ENCODE measurements at regions not wholly inside any gene's neighbourhood (a gene's known extent, or its start where the extent isn't known, plus 50 kb on each side); places are given as distances from the start of the nearest gene placed in this dataset.

DNA sequence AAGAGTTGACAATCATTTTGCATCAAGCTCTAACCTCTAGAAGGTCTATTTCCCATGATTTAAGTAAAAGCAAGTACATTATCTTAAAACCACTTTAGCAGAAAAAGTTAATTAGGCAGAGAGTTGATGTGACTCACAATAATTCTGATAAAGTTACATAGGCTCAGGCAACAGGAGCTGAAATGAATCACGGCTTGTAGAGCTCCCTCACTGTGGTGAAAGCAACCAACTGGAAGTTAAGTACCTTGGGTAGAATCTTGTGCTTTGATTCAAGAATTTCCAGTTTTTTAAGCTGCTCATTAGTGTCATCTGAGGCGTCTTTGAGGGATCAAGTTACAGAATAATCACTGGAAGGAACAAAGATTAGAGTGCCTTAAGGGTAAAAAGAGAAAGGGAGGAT, 68.9 kb upstream of the NFE2L3 start:
- TF ChIP-seq, protein P1, sequence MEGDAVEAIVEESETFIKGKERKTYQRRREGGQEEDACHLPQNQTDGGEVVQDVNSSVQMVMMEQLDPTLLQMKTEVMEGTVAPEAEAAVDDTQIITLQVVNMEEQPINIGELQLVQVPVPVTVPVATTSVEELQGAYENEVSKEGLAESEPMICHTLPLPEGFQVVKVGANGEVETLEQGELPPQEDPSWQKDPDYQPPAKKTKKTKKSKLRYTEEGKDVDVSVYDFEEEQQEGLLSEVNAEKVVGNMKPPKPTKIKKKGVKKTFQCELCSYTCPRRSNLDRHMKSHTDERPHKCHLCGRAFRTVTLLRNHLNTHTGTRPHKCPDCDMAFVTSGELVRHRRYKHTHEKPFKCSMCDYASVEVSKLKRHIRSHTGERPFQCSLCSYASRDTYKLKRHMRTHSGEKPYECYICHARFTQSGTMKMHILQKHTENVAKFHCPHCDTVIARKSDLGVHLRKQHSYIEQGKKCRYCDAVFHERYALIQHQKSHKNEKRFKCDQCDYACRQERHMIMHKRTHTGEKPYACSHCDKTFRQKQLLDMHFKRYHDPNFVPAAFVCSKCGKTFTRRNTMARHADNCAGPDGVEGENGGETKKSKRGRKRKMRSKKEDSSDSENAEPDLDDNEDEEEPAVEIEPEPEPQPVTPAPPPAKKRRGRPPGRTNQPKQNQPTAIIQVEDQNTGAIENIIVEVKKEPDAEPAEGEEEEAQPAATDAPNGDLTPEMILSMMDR (IDR thresholded peaks at IDR 0.05) = no peak
- TF ChIP-seq POLR2A (IDR thresholded peaks at IDR 0.05) (no peak), POLR2AphosphoS5 (IDR thresholded peaks at IDR 0.05) (no peak)

Data from breast epithelium (tissue), 3 donors.